ENCODE measurements at regions not wholly inside any gene's neighbourhood (a gene's known extent, or its start where the extent isn't known, plus 50 kb on each side); places are given as distances from the start of the nearest gene placed in this dataset.

GRCh38 chr11:98040061-98040808 is 980.5 kb upstream of the CNTN5 start:
- TF ChIP-seq CTCF (conservative IDR thresholded peaks at IDR 0.05) (no peak), EZH2 (IDR thresholded peaks at IDR 0.05; ENCODE audit: low read depth) (no peak)

All from PC-9 (cell line).